Left hindlimb (tissue), 1 donor: ENCODE measurements at regions not wholly inside any gene's neighbourhood (a gene's known extent, or its start where the extent isn't known, plus 50 kb on each side); places are given as distances from the start of the nearest gene placed in this dataset.

Source experiments
- DNase-seq: peaks from one replicate; pipeline ENCODE4 v3.0.0-alpha.2; 2018

DNA sequence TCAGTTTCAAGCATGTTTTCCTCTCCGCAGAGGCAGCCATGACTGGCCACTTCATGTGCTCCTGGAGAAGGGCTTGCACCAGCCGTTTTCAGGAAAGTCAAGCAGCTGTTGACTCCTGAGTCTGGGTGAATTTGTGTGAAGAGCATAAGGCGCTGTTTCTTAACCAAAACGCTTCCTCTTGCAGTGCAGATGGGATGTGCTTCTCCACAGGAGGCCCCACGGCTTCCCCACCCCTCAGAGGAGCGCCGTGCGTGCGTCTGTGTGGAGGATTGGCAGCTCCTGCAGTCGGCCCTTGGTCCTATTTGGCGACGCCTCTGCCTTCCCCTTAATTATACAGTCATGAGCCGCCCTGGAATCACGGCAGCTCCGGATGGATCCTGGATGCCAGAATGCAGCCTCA is 54.1 kb upstream of the B3GAT1 start:
- no peak for DNase-seq

DNA sequence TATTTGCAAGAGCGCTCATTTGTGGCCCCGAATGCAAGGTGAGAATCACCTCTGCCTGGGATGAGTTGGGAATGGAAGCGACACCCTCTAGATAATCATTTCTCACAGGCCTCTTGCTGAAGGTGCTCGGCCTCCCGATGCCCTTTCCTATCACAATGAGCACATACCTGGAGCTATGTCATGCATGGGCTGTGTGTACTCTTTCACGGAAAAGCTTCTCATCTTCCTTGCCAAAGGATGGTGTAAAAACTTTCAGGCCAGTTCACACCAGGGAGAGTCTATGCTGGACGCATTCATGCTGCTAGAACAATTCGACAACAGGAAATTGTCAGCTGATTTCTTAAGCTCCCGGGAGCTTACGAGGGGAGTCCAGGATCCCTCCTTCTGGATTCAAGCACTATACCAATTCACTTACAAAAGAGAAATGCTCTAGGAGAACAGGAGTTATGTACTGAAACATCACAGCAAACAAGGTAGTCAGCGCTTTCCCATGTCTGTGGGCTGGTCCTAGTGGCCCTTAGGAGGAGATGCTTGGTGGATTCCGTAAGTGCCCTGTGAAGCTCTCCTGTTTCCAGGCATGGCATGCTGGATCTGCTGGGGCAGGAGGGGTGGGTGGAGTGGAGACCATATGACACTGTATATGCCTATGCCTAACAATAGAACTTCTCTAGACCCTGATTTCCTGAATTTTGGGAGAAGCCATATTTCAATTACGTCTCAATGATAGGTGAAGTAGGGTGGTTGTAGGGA is 53.1 kb upstream of the B3GAT1 start:
- no peak for DNase-seq

DNA sequence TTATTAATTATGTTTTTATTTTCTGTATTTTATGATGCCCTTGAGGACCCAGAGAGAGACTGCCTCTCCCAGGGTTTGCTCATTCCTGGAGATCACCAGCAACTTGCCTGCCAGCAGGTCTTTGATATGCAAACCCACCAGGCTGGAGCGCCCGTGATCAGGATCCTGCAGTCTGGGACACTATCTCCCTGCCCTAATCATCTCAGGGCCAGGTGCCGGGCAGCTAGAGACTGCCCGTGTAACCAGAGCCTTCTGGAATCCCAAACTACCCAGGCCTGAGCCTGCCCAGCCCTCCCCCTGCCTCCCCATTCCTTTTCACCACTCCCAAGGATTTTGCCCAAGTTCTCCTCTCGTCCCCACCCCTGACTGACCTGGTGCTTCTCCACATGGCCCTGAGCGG is 52.2 kb upstream of the B3GAT1 start:
- no peak for DNase-seq

DNA sequence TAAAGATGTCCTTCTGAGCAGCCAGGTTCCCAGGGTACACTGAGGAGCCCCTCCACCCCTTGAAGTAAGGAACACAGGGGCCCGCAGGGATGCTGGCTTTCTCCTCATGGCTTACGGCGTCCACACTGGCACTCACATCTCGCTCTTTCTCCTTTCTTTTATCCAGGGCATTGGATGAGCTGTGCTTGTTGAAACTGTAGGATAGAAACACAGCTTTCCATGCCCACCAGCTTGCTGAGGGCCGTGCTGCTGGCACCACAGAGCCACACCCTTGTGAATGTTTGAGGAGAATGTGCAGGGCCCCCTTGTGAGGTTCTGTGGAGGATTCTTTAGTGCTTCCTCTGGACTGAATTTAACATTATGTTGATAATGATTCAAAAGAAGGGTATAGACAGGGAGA is 51.7 kb upstream of the B3GAT1 start:
- DNase-seq: no peak
